Activated B cell treated with CpG ODN at 0.5 μM for 24 hours (primary cell): ENCODE measurements at regions not wholly inside any gene's neighbourhood (a gene's known extent, or its start where the extent isn't known, plus 50 kb on each side); places are given as distances from the start of the nearest gene placed in this dataset.

Experiments used
- ATAC-seq: fragments of 200-7000 bp; cut with Tn5 transposase; one replicate; pipeline ENCODE4 v1.10.0; 2021; ENCODE audit warnings: low read depth, mild to moderate bottlenecking, moderate library complexity
- CTCF ChIA-PET: fragments of 350-600 bp; sonication (Branson Sonifier 250); formaldehyde crosslinking; loops from one replicate; lab custom pipeline; 2021; ENCODE audit warnings: antibody characterized with exemption; lab: Charles Lee
- POLR2A ChIA-PET: fragments of 350-600 bp; sonication (Branson Sonifier 250); formaldehyde crosslinking; loops from one replicate; lab custom pipeline; 2021; ENCODE audit warnings: antibody characterized with exemption; lab: Charles Lee
- DNase-seq: peaks from one replicate; pipeline ENCODE4 v3.0.0; 2022
- H3K27ac Mint-ChIP-seq: one replicate; pipeline ENCODE4 v1.8.0; 2020; ENCODE audit warnings: mixed read lengths
- H3K27me3 Mint-ChIP-seq: one replicate; pipeline ENCODE4 v1.8.0; 2021; ENCODE audit warnings: mixed read lengths
- H3K36me3 Mint-ChIP-seq: one replicate; pipeline ENCODE4 v1.8.0; 2021; ENCODE audit warnings: low read depth, mixed read lengths
- H3K4me1 Mint-ChIP-seq: one replicate; pipeline ENCODE4 v1.8.0; 2021; ENCODE audit warnings: mixed read lengths
- H3K4me3 Mint-ChIP-seq: one replicate; pipeline ENCODE4 v1.8.0; 2020; ENCODE audit warnings: mild to moderate bottlenecking, mixed read lengths
- H3K9me3 Mint-ChIP-seq: one replicate; pipeline ENCODE4 v1.8.0; 2020; ENCODE audit warnings: mixed read lengths
- CTCF ChIP-seq: fragments of 200-600 bp; IDR thresholded peaks from one replicate; pipeline ENCODE4 v1.8.0; 2022; ENCODE audit warnings: antibody characterized with exemption, mild to moderate bottlenecking
- intact Hi-C: fragments of 100-400 bp; cut with micrococcal nuclease; formaldehyde crosslinking; loops from one replicate; pipeline ENCODE4 v1.15.1; 2024

GRCh38 chr16:35631261-35631945 lies 2172.0 kb downstream of the TP53TG3F start:
- POLR2A ChIA-PET: no interaction called here
- intact Hi-C loops: no loop called here

GRCh38 chr16:35636480-35637230 lies 2177.2 kb downstream of the TP53TG3F start:
- intact Hi-C loops: no loop called here
- H3K4me1 Mint-ChIP-seq: no peaks in the 10 kb centered on the region
- H3K27me3 Mint-ChIP-seq: no peaks in the 10 kb centered on the region
- no peaks in the 10 kb centered on the region for H3K36me3 Mint-ChIP-seq
- H3K4me3 Mint-ChIP-seq: no peak overlapping the region
- DNase-seq (no peak), ATAC-seq (no peak)
- H3K9me3 Mint-ChIP-seq: peaks cover 23% of the 10 kb centered on the region
- POLR2A ChIA-PET: no interaction called here
- TF ChIP-seq CTCF: no peak
- no peak overlapping the region for H3K27ac Mint-ChIP-seq
- CTCF ChIA-PET: no interaction called here

More at GRCh38 chr16:35631261-35631945, 2172.0 kb downstream of the TP53TG3F start:
- no peaks in the 10 kb centered on the region for H3K36me3 Mint-ChIP-seq
- H3K4me3 Mint-ChIP-seq: no peak overlapping the region
- DNase-seq: no peak
- H3K27me3 Mint-ChIP-seq: no peaks in the 10 kb centered on the region
- peaks cover 14% of the 10 kb centered on the region for H3K9me3 Mint-ChIP-seq
- H3K4me1 Mint-ChIP-seq: no peaks in the 10 kb centered on the region
- CTCF ChIA-PET: no interaction called here
- no peak overlapping the region for H3K27ac Mint-ChIP-seq
- no peak for TF ChIP-seq CTCF
- ATAC-seq: no peak

- POLR2A ChIA-PET: no interaction called here
- TF ChIP-seq CTCF: no peak
- Mint-ChIP-seq H3K4me1 (no peaks in the 10 kb centered on the region), H3K4me3 (no peak overlapping the region), H3K9me3 (peaks cover 23% of the 10 kb centered on the region), H3K27ac (no peak overlapping the region), H3K27me3 (no peaks in the 10 kb centered on the region), H3K36me3 (no peaks in the 10 kb centered on the region)
- DNase-seq (no peak), ATAC-seq (no peak)
- CTCF ChIA-PET: no interaction called here
- intact Hi-C loops: no loop called here
These were observed 2178.3 kb downstream of the TP53TG3F start for GRCh38 chr16:35637683-35638082.

DNA sequence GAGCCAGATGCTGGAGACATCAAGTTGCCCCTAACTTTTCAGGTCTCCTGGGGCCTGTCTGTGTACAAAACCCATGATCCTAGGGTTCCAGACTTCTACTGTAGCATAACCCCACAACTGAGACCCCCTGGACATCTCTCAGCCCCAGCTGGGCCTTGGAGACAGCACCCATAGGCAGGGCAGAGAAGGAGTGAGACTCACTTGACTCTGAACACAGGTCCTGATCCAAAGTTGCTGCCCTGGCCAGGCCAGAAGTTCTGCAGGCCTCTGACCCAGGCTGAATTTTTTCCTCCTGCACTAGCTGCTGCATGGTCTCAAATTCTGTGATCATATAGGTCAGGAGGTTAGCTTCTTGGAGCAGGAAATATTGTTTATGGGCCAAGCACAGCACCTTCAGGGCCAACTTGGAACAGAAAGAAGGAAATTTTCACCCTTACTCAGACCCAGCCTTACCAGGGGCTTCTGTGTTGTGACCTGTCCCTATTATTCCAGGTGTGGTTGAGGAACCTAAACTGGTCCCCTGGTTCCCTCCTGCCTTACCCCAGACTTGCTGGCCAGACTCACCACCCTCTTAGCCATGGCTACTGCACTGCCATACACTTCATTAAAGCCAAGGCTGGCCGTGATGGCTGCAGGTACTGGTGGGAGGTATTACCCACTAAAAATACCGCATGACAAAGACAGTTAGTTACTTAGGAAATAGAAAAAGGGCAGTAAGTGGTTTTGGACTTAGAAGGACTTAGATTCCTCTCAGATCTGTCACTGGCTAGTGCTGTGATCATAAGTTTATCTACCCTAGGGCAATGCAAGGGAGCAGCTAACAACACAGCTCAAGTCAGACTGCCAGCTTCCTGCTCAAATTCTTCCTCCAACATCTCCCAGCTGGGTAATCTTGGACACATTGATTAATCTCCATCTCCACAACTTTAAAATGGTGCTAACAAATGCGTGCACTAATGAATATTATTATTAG lies 2180.1 kb downstream of the TP53TG3F start:
- CTCF ChIA-PET: no interaction called here
- DNase-seq (no peak), ATAC-seq (no peak)
- no peaks in the 10 kb centered on the region for H3K4me1 Mint-ChIP-seq
- POLR2A ChIA-PET: no interaction called here
- peaks cover 22% of the 10 kb centered on the region for H3K9me3 Mint-ChIP-seq
- no peak overlapping the region for H3K4me3 Mint-ChIP-seq
- H3K36me3 Mint-ChIP-seq: no peaks in the 10 kb centered on the region
- TF ChIP-seq CTCF: no peak
- H3K27ac Mint-ChIP-seq: no peak overlapping the region
- H3K27me3 Mint-ChIP-seq: no peaks in the 10 kb centered on the region
- intact Hi-C loops: no loop called here
